Stimulated activated CD4-positive, alpha-beta T cell treated with anti-CD3 and anti-CD28 coated beads, Interleukin-15, amount 100 ng/mL, for 48 hours (primary cell): ENCODE measurements at regions not wholly inside any gene's neighbourhood (a gene's known extent, or its start where the extent isn't known, plus 50 kb on each side); places are given as distances from the start of the nearest gene placed in this dataset.
"Not testable (repeated sequence)": the region's sequence is repeated elsewhere in the genome, so short reads cannot be mapped to it uniquely, and the experiment has no call there.

Experiments used
- DNase-seq, 2 donors: peaks; one replicate each; pipeline ENCODE4 v3.0.0-alpha.2; 2020; ENCODE audit warnings: low read depth in 2 of 2

DNA sequence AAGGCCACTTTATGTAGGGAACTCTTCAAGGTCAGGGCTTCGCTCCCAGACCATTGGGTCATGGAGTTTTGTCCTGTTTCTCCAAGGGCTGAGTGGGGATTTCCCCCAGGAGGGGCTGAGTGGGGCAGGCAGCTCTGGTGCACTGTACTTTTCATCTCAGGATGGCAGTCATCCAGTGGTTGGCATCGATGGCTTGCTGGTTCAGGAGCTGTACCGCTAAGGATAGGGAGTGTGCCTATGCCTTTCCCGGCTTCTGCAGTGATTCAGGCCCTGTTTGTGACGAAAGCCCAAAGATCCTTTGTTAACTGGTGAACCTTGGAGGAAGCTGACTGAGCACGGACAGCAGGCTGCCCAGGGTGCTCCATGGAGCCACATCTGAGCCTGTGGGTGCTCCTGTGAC, 100.1 kb upstream of the GADD45A start:
- DNase-seq = no peak

DNA sequence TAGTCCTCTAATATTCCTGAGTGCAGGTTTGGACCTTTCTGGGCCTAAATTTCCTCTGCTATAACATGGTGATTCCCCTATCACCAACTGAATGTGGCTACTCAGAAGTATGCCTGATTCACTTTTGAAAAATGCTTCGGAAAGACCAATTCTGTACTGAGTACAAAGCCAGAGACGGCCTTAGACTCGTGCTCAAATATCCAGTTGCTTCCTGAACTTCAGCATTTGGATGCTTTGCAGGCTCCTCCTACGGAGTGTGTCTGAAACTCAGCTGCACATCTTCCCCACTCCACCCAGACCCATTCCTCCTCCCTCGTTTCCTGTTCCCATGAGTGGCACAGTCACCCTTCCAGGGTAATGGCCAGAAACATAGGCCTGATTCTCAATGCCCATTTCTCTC, 98.4 kb upstream of the GADD45A start:
- DNase-seq = no peak

- DNase-seq = no peak
Observed at GRCh38 chr1:67588178-67588855, 96.7 kb upstream of the GADD45A start.

- no peak for DNase-seq
Observed at GRCh38 chr1:67589519-67590233, 95.3 kb upstream of the GADD45A start.

- DNase-seq = no peak
Observed at GRCh38 chr1:67590329-67590728, 94.7 kb upstream of the GADD45A start.

GRCh38 chr1:67594764-67595163, 90.2 kb upstream of the GADD45A start:
- DNase-seq = no peak

DNA sequence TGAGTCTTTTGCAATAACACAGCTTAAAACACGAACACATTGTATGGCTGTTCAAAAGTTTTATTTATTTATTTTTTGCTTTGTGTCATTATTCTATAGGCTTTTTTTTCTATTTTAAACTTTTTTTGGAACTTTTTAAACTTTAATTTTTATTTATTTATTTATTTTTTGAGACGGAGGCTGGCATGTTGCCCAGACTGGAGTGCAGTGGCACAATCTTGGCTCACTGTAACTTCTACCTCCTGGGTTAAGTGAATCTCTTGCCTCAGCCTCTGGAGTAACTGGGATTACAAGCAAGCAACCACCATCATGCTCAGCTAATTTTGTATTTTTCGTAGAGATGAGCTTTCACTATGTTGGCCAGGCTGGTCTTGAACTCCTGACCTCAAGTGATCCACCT, 88.3 kb upstream of the GADD45A start:
- DNase-seq = no peak

DNA sequence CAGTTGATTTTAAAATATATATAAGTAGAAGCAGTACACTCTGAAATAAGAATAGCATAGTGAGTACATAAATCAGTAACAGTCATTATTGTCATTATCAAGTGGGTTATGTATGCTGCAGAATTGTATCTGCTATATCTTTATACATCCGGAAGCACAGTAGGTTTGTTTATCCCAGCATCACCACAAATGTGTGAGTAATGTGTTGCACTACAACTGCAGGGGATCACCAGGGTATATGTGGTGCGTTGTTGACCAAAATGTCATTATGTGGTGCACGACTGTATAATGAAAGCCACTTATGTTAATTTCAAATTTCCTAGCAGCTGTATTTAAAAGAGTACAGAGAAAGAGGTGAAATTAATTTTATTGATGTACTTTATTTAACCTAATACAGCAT, 87.7 kb upstream of the GADD45A start:
- DNase-seq = no peak

- DNase-seq = no peak
Observed at GRCh38 chr1:67599085-67599484, 85.9 kb upstream of the GADD45A start.

GRCh38 chr1:67601539-67601938, 83.5 kb upstream of the GADD45A start:
- no peak for DNase-seq

GRCh38 chr1:67601955-67602354, 83.0 kb upstream of the GADD45A start:
- no peak for DNase-seq

- DNase-seq = no peak
Observed at GRCh38 chr1:67604778-67605177, 80.2 kb upstream of the GADD45A start.

DNA sequence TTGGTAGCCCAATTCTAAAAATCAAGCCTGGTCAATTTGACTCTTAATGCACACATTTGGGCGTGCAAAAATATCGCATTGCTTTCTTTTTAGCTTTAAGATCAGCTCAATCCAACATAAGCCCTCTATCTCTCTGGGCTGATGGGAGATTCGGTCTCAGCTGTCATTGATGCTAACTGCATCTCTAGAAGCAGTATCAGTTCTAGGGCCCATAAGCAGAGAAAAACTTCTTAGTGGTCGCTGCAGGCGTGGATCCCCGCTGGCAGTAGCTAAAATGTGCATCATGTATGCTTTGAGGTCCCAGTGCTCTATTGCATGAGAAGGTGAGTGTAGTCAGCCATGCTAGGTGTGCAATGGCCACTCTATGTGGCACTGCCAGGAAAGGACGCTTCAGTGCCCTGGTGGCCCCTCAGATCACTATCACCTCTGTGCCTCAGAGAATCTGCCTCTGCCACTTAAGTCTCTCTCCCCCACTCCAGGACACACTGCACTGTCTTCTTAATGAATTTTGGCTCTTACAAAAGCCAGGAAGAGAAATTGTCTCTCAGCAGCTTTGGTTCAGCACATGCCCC, 79.7 kb upstream of the GADD45A start:
- no peak for DNase-seq

- no peak for DNase-seq
Observed at GRCh38 chr1:67607286-67607685, 77.7 kb upstream of the GADD45A start.

- no peak for DNase-seq
Observed at GRCh38 chr1:67607699-67608098, 77.3 kb upstream of the GADD45A start.

DNA sequence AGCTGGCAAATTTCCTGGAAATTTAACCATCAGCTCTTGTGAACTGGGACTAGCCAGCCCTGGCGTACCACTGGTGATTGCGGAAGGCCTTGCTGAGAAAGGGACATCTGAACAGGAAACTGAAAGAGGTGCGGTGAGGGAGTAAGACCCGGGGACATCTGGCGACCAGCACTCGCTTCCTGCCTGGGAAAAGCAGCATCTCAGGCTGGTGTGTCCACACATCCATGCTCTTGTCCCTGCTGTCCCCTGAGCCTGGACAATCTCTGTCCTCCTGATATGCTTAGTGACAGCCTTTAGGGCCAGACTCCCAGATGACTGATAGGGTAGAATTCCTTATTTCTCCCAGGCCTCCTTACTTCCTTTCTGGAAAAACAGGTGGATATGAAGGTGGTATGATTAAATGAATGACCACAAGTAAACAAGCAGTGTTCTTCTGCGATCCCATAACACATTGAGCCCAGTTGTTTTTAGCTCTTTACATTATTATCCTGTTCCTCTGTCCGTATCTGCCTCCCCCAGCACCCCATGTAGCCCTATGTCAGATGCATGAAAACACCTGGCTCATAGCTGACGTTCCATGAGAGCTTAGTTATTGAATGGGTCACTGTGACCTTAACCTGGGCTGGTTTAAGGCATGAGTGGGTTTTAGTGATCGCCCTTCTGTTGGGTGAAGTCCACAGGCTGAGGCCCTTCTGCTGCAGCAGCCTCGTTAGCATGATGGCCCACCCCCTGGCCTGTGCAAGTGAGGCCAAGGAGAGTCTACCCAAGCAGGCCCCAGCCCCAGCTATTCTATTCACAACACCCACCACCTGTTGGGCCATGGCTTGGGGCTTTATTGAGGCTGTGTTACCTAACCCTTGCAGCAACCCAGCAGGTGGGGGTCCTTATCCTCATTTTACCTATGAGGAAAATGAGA, 76.1 kb upstream of the GADD45A start:
- DNase-seq = no peak

DNA sequence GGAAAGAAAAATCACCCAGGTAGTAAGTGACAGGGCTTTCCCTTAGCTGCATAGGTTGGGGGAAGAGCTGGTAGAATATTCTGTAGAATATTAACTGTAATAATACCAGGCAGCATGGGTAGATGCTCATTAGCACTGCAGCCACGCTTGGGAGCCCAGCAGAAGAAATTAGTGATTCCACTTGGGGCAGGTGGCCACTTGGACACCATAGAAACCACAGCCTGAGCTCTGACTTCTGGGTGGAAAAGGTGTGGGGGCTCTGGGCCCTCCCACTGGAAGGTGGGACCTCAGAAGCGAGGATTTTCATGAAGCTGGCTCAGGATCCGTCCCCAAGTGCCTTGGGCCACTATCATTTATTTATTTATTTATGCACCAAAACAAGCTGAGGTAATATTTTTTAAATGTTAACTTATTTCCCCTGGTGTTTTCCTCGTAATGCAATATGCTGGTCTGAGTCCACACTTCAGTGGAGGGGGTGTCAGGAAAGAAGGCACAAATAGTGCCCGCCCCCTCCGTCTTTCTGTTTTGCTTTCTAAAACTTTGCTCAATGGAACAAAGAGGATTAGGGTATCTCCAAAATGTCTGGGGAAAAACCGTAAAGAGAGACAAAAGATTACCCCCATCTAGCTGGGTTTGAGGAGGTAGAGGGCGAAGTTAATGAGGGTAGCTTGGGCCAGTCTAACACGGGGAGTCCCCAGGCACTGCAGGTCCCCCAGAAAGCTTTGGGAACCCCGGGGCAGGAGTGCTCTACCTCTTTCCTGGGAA, 75.2 kb upstream of the GADD45A start:
- no peak for DNase-seq

- DNase-seq = no peak
Observed at GRCh38 chr1:67610450-67610849, 74.6 kb upstream of the GADD45A start.

DNA sequence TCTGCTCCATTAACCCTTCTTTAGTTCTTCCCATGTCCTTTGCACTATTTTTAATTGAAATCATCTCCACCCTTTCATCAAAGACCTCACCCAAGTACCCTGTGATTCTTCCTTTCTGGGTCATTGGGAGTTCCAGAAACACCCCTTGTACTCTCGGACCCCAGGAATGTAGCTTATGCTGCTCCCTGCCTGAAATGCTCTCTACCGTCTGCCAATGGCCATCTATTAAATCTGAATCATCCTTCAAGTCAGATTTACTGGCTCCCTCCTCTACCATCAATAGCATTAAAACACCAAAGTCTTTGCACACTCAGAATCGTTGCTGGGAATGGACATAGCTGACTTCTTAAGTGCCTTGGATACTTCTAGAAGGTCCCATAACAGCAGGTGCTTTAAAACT, 73.2 kb upstream of the GADD45A start:
- no peak for DNase-seq

- DNase-seq = no peak
Observed at GRCh38 chr1:67612788-67613241, 72.2 kb upstream of the GADD45A start.

DNA sequence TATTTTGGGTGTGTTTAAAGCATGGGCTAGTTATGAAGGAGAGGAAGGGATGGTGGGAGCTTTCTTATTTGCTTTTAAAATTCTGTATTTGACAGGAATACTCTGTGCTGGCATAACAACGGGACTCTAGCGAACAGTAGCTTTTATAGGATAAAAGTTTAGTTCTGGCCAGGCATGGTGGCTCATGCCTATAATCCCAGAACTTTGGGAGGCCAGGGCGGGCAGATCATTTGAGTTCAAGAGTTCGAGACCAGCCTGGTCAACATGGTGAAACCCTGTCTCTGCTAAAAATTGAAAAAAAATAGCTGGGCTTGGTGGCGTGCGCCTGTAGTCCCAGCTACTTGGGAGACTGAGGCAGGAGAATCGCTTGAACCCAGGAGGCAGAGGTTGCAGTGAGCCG, 71.5 kb upstream of the GADD45A start:
- not testable (repeated sequence) for DNase-seq
